ENCODE measurements at regions not wholly inside any gene's neighbourhood (a gene's known extent, or its start where the extent isn't known, plus 50 kb on each side); places are given as distances from the start of the nearest gene placed in this dataset.

DNA sequence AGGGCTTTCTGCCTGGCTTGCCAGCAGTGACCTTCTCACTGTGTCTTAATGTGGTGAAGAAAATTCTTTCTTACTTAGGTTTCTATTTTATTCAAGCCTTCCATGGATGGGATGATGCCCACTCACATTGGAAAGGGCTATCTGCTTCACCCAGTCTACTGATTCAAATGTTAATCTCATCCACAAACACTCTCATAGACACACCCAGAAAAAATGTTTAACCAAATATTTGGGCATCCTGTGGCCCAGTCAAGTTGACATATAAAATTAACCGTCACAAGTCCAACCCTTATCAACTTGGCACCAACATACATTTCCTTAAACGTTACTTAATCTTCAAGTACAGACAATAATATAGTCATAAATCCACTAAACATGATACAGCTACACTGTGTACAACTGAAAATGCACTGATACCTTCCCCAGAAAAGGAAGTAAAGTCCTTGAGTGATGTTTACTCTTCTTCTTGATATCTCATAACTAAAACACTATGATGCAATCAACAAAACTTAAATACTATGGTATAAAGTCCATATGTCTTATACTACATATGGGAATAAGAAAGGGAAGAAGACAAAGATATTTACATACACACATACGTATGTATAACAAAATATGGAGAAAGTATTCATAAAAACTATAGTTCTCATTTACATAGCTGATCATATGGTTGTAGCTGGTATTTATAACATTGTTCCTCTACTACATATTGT lies 394.7 kb upstream of the NOVA1 start:
- no peak overlapping the region for H3K4me3 ChIP-seq

DNA sequence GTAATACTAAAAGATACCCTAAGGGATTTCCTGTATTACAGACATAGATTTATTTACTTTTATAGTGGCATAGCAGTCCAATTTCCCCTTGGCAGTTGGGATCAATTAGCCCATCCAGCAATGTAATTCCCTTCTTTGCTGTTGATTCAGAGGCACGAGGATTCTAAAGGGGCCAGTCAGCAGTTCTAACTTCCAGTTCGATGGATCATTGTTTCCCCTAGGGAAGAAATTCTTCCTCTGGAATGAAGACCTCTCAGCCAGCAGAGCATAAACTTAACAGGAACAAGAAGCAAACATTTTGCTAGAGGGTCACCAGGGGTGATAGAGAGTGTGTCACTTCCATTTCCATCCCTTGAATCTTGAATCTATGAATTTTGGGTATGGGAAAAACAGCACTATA lies 395.7 kb upstream of the NOVA1 start:
- no peak for DNase-seq
- TF ChIP-seq, protein P1, sequence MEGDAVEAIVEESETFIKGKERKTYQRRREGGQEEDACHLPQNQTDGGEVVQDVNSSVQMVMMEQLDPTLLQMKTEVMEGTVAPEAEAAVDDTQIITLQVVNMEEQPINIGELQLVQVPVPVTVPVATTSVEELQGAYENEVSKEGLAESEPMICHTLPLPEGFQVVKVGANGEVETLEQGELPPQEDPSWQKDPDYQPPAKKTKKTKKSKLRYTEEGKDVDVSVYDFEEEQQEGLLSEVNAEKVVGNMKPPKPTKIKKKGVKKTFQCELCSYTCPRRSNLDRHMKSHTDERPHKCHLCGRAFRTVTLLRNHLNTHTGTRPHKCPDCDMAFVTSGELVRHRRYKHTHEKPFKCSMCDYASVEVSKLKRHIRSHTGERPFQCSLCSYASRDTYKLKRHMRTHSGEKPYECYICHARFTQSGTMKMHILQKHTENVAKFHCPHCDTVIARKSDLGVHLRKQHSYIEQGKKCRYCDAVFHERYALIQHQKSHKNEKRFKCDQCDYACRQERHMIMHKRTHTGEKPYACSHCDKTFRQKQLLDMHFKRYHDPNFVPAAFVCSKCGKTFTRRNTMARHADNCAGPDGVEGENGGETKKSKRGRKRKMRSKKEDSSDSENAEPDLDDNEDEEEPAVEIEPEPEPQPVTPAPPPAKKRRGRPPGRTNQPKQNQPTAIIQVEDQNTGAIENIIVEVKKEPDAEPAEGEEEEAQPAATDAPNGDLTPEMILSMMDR (IDR thresholded peaks at IDR 0.05) = no peak
- no peak for TF ChIP-seq POLR2A (IDR thresholded peaks at IDR 0.05)
- no peaks in the 10 kb centered on the region for H3K36me3 ChIP-seq (ENCODE audit: low read depth, missing control alignments)
- no peaks in the 10 kb centered on the region for H3K27me3 ChIP-seq
- H3K9me3 ChIP-seq = no peaks in the 10 kb centered on the region
- intact Hi-C loops (cut with DNase I; ENCODE audit: low total_unique reads) = no loop called here
- no peak overlapping the region for H3K4me3 ChIP-seq
- H3K4me1 ChIP-seq = no peaks in the 10 kb centered on the region
- no peak overlapping the region for H3K27ac ChIP-seq
- WGBS, 2 donors = 64 to 75% methylated on average over 2 of the region's 2 CpGs

More for the DNA sequence above, 394.7 kb upstream of the NOVA1 start:
- H3K36me3 ChIP-seq (ENCODE audit: low read depth, missing control alignments) = no peaks in the 10 kb centered on the region
- no peaks in the 10 kb centered on the region for H3K27me3 ChIP-seq
- H3K9me3 ChIP-seq = no peaks in the 10 kb centered on the region
- intact Hi-C loops (cut with DNase I; ENCODE audit: low total_unique reads) = no loop called here
- no peak for DNase-seq
- WGBS, 2 donors = 70 to 77% methylated on average over 3 of the region's 3 CpGs
- H3K4me1 ChIP-seq = no peaks in the 10 kb centered on the region
- TF ChIP-seq, protein P1 (IDR thresholded peaks at IDR 0.05) = no peak
- no peak for TF ChIP-seq POLR2A (IDR thresholded peaks at IDR 0.05)
- no peak overlapping the region for H3K27ac ChIP-seq

DNA sequence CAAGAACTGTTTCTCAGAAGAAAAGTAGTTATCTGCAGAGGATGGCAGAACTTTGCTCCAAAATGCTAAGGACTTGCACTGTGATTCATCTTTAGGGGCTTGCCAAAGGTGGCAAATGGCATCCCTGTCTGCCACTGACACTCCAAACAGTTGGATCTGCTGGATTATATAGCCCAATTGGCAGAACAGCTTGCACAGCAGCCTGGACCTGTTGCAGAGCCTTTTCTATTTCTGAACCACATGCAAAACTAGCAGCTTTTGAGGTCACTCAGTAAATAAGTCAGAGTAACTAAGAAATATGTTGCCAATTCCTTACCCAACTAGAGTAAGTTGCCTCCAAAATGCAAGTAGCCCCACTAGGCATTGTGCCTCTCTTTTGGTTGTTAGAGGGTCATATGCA lies 397.5 kb upstream of the NOVA1 start:
- DNase-seq = no peak
- Histone ChIP-seq H3K36me3 (ENCODE audit: low read depth, missing control alignments) (no peaks in the 10 kb centered on the region), H3K27me3 (no peaks in the 10 kb centered on the region), H3K4me1 (no peaks in the 10 kb centered on the region), H3K27ac (no peak overlapping the region), H3K4me3 (no peak overlapping the region), H3K9me3 (no peaks in the 10 kb centered on the region)
- TF ChIP-seq POLR2A (IDR thresholded peaks at IDR 0.05) = no peak
- TF ChIP-seq, protein P1 (IDR thresholded peaks at IDR 0.05) = no peak
- intact Hi-C loops (cut with DNase I; ENCODE audit: low total_unique reads) = no loop called here

DNA sequence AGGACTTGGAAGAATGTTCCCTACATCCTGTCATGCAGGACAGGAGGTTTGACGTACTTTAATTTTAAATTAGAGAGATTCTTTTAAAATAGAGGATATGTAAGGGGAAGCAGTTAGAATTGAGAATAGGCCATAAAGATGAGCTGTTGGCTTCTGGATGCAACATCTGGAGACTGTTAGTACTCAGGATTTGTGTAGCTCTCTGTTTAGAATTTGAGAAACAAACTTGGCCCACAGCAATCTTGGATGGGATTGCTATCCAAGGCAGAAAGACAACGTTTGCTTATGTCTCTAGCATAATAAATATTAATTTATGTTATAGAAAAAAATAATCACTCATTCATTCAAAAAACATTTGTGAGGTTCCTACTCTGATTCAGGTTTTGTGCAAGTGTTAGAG lies 398.4 kb upstream of the NOVA1 start:
- intact Hi-C loops (cut with DNase I; ENCODE audit: low total_unique reads) = no loop called here
- 55 to 60% methylated on average over 2 of the region's 2 CpGs for WGBS, 2 donors
- no peak overlapping the region for H3K27ac ChIP-seq
- no peaks in the 10 kb centered on the region for H3K4me1 ChIP-seq
- no peaks in the 10 kb centered on the region for H3K9me3 ChIP-seq
- H3K36me3 ChIP-seq (ENCODE audit: low read depth, missing control alignments) = no peaks in the 10 kb centered on the region
- DNase-seq = no peak
- no peaks in the 10 kb centered on the region for H3K27me3 ChIP-seq
- H3K4me3 ChIP-seq = no peak overlapping the region
- TF ChIP-seq, protein P1 (IDR thresholded peaks at IDR 0.05) = no peak
- TF ChIP-seq POLR2A (IDR thresholded peaks at IDR 0.05) = no peak

DNA sequence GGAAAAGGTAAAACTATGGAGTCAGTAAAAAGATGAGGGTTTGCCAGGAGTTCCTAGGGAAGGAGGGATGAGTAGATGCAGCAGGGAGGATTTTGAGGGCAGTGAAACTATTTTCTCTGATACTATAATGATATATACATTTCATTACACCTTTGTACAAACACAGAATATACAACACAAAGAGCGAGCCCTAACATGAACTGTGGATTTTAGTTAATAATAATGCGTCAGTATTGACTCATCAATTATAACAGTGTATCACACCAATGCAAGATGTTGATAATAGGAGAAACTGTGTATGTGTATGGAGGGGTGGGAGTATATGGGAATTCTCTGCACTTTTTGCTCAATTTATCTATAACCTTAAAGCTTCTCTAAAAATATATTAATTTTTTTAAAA lies 404.3 kb upstream of the NOVA1 start:
- no peaks in the 10 kb centered on the region for H3K27me3 ChIP-seq
- WGBS, 2 donors = 80 to 89% methylated on average over 2 of the region's 2 CpGs
- no peaks in the 10 kb centered on the region for H3K4me1 ChIP-seq
- H3K9me3 ChIP-seq = no peaks in the 10 kb centered on the region
- intact Hi-C loops (cut with DNase I; ENCODE audit: low total_unique reads) = no loop called here
- no peak overlapping the region for H3K27ac ChIP-seq
- no peak overlapping the region for H3K4me3 ChIP-seq
- no peak for DNase-seq
- TF ChIP-seq, protein P1 (IDR thresholded peaks at IDR 0.05) = no peak
- no peak for TF ChIP-seq POLR2A (IDR thresholded peaks at IDR 0.05)
- H3K36me3 ChIP-seq (ENCODE audit: low read depth, missing control alignments) = no peaks in the 10 kb centered on the region
